HG03095 (cell line): ENCODE measurements at regions not wholly inside any gene's neighbourhood (a gene's known extent, or its start where the extent isn't known, plus 50 kb on each side); places are given as distances from the start of the nearest gene placed in this dataset.

Source experiments
- ATAC-seq: cut with Tn5 transposase; IDR thresholded peaks from one replicate; pipeline ENCODE4 v1.9.1; 2021; ENCODE audit warnings: moderate library complexity; ENCODE audit not compliant: unreplicated experiment

DNA sequence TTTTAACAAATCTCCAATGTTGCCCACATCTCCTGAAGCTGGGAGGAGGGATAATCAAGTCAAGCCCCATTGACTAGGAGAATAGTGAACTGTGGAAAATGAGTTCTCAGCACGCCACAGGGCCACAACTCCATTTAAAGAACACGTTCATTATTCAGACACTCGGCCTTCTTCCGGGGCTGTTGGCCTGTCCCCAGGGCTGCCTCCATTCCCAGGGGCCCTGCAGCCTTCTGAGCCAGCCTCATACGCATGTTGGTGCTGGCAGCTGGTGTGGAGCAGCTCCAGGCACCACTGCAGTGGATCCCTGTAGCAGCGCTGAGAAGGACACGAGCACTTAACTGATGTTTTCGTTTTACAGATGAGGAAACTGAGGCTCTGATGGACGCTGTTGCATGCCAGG, 87.5 kb upstream of the RCN1 start:
- no peak for ATAC-seq

DNA sequence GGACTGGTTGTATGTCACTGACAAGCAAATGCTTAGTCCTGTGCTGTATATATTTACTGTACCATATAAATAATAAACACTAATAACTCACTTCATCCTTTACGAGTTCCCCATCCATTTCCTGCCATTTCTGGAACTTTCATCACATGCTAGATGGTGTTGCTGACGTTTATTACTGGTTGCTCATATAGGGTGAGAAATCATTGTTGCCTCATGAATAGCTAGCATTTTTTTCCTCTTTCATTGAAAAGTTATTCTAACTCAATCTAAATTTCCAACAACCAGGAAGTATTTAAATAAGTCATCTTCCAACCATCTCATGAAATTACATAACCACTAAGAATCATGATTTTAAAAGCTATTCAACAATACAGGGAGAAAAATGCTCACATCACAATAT, 88.6 kb upstream of the RCN1 start:
- ATAC-seq: no peak

DNA sequence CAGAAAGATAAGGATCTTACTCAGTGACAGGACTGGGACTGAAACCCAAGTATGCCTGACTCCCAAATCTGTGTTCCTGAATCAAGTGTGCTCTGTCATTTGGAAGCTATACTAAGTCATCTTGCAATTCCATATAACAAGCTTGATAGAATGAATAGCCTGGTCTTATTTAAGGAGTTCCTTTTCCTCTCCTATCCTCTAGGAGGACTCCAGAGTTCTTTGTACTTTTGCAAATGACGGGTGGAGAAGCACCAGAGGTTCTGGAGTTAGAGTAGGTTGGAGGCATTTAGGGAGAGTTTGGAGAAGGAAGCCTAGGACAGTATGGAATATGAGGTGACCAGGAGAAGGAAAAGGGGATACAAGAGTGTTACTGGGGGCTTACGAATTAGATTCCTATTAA, 92.9 kb upstream of the RCN1 start:
- ATAC-seq: no peak

DNA sequence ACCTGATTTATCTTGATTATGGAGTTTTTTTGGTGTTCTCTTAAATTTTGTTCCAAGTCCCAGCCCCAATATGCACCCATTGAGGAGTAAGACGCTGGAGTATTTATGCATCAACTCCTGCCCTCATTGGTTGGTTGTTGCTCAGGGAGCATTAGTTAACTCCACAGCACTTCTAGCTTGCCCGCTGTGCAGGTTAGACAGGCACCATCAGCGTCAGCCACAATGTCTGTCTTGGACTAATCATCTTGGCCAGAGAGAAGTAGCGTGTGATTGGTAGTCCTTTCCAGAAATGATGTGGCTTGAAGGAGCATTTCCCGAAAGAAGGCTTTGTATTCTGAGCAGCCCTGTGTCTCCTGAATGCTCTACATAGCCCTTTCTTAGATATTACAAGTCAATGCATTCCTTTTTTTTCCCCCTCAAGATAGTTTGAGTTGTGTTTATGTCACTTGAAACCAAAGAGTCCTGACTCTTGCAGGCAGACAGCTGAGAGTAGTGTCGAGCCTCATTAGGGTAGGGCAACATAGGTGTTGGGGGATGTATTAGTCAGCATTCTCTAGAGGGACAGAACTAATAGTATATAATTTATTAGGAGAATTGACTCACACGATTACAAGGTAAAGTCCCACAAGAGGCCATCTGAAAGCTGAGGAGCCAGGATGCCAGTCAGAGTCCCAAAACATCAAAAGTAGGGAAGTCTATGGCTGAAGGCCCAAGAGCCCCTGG, 94.6 kb upstream of the RCN1 start:
- no peak for ATAC-seq

DNA sequence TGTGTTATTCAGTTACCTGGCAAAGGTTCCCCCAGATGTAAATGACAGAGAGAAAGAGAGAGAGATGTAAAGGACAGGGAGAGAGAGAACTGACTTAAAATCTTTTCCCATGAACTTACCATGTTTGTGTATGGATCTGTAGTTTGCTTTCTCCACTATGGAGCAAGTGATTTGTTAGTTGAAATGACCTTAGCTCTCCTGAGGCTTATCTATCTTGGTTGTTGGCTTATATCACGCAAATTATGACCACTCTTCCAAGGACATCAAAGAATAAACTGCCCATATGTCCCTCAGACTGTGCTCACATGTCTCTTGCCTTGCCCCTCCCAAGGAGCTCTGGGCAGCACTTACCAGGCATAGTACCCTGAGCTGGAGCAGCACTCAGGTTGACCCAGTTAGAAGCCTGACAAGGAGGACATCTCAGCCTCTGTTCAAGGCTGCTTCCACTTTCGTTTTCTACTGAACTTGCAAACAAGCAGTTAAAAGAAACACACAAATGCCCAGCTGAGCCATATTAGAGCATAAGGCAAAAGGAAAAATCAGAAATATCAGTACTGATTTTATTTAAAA, 95.3 kb upstream of the RCN1 start:
- peak; percentile 87 for ATAC-seq

DNA sequence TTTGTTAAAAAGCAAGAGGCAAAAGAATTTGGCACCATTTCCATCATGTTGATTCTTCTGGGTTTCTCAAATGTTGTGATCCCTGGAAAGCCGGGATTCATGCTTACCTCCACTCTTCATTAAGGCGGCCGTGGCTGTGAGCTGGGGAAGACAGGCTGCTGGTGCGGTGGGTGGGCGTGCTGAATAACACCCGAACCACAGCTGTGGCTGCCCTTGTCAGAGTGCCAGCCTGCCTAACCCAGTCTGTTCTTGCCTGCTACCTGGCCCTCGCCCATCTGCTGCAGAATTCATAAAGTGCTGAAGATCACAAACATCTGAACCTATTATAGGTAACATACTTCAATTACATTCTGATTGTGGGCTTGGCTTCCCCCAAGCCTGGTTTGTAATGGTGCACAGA, 95.8 kb upstream of the RCN1 start:
- no peak for ATAC-seq

DNA sequence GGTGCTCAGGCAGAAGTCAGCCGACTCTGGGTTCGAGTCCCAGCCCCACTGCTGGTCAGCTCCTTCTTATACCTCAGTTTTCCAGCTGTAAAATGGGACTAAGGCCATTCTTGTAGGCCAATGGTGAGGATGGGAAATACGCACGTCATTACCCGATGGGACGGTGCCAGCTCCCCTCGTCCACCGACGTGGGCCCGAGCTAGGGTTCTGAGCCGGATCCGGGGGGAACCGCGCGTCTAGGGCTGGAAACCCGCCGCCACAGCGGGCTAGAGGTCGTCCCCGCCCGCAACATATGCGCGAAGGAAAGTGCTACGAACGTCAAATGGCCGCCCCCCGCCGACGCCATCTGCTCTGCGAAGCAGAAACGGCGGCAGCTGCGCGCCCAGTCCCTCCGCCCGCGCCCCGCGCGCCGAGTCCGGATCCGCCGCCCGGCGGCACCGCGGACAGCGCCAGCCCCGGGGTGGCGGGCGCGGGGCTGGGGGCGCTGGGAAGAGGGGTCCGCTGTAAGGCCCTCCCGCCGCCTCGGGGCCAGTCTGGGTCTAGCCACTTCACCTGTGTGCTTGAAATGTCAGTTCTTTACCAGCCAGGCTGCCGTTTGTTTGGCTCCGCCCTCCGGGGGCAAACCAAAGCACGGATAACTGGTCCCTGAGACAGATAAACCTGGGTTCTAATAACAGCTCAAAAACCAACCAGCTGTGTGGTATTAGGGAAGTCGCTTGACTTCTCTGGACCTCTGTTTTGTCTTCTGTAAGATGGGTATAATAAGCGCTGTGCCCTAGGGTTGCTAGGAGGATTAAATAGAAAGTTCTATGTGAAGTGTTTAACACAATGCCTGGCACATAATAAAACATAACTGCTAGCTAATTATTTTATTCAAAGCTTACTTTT, 103.5 kb upstream of the RCN1 start:
- no peak for ATAC-seq

DNA sequence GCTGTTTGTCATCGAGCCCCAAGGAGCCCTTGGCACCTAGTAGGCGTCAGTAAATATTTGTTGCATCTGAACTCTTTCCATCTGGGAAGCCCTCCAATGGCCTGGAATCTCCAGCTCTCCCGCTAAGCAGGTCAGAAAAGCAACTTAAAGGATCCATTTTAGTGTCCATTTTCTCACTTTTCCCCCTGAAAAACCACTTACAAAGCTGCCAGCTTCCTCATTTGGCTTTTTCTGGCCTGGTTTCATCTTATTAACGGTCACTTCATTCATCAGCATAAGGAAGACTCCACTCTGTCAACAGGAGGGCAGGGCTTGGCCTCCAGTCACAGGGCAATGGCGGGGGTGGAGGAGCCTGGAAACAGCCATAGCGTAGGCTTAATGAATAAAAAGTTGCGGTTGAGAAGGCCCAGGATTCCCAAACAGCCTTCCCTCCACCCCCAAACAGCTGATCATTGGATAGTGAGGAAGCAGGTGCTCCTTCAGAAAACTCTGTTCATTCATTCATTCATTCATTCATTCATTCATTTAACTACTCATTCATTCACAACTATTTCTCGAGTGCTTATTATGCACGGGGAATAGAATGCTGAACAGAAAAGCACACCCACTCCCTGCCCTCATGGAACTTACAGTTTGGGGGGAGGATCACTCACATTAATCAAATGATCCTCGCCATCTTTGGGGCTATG, 104.5 kb upstream of the RCN1 start:
- no peak for ATAC-seq

DNA sequence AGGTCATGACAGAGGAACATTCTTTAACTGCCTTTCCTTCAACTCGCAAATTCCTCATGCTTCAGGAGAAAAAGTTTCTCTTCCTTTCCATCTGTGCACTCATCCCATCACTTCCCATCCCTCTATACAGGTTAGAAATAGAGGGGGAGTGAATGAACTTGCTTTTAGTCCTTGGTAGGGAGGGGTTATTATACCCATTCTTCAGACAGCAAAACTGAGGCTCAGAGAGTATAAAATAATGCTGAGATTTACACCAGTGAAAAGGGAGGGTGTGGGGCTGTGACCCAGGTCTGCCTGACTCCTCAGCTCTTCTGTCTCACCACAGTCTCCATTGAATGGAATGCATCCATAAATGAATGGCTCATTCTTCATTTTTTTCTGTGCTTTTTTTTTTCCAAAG, 109.4 kb upstream of the RCN1 start:
- no peak for ATAC-seq

DNA sequence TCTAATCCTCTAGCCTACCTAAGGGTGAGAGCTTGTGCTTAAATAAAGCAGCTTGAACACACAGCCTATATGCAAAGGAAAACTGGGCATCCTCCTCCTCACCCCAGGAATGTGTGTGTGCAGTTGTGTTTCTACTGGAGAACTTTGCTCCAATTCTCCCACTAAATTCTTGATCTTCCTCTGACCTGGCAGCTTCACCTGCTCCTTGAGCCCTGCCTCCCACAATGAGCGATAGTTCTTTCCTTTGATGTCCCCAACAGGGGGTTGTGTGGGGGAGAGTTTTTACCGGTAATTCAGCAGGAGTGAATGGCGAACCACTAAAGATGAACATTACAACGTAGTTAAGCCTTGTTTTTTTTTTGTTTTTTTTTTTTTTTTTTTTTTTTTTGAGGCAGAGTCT, 113.5 kb upstream of the RCN1 start:
- no peak for ATAC-seq

DNA sequence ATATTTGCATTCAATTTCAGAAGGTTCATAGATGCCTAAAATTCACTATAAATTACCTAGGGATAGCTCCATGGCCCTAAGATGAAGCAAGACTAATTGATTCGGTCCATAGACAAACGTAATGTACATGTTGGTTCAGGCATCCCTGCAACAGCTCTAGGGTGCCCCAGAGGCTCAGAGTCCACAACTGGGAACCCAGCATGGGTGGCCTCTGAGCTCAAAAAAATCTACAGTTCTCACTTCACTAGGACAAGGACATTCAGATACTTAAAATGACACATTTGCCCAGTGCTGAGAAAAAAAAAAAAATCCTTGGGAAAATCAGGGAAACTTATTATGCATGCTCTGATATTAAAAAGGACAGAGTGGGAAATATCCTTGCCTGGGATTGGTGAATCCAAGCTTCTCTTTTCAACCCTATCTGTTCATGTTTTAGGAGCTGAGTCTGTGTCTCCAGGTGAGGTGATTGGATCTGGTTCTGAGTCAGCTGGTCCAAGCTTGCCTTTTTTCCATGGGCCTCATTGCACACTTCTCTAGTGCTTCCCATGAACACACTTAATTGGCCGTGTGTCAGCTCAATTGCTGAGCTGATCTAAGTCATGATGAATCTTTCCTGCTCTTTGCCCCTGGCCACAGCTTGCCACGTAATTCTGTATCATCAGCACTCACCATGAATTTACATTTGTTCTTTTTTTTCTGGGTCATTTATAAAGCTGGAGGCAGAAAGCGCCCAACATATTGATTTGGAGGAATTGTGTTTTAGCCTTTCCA, 116.3 kb upstream of the RCN1 start:
- ATAC-seq: no peak

DNA sequence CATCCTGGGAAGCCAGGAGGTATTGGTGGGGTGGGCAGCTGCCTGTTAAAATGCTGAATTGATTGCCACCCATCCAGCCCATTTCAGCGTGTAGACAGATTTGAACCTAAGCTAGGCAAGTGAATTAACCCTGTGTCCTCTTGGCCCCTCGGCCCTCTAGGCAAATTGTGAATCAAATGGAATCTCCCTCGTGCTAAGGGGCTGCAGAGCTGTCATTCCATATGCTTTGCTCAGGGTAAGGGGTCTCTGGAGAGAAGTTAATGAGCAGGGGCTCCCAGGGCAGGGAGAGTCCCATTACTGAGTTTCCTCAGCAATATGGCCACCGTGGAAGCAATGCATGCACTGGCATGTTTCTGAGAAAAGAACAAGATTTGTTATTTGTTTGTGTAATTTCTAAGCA, 117.7 kb upstream of the RCN1 start:
- no peak for ATAC-seq

DNA sequence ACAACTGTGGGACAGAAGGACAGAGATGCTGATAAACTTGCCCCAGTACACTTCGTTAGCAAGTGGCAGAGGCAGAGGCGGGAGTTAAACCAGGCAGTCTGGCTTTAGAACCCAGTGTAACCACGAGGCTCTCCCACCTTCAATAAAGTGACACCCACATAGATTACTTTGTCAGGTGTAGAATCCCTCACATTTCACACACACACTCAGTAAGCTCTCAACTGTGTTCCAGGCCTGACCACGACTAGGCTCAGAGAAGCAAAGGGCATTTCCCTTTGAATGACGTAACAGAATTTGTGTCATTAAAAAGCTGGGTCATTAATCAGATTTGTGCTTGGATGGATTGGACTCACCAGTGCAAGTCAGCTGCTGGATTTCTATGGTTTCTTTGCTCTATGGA, 118.3 kb upstream of the RCN1 start:
- no peak for ATAC-seq

DNA sequence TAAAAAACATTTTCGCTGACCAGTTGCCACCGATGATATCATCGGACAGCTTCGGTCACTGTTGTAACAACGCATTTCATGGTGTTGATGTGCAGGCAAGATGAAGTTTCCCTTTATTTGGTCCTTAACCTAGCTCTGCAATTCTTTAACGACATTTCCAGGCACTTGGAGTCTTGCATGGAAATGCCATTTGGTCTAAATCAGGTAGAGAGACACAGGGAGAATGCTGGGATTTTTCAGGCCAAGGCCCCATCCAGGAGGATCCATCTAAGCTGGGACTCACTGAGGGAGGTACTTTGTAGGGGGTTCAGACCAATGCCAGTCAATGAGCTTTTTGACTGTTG, 121.5 kb upstream of the RCN1 start:
- no peak for ATAC-seq

DNA sequence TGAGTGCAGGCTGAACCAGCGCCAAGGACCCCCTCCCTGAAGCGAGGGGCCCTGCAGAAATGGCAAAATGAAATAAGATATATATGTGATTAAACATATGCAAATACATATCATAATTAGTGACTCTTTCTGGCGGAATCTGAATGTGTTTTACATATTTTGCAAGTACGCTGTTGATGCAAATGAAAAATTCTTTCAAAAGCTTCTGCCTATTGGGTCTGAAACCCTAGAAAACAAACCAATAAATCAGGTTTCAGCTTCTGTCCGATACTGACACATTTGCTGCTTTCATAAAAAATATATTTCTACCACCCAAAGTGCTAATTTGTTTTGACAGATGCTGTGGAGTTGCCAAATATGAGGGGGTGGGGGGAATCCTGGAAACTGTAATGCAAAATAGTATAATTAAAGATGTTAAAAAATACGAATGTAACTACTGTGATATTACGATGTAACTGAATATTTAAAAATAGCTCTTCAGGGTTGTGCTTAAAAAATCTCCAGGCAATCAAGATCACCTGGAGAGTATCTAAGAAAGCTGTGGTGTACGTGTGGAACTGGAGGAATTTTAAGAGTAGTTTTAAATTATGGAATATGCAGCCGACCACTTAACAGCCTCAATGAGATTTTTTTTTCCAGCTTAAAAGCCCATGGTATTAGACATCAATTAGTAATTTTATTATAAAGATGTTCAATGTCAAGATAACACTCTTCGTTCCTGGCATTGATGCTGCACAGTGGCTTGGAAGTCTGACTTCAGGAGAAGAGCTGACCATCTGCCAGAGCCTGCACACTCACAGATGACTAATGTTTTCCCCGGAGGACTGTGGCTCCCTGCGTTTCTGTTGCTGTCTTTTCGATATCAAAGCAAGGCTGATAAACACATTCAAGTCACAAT, 122.2 kb upstream of the RCN1 start:
- ATAC-seq: no peak

DNA sequence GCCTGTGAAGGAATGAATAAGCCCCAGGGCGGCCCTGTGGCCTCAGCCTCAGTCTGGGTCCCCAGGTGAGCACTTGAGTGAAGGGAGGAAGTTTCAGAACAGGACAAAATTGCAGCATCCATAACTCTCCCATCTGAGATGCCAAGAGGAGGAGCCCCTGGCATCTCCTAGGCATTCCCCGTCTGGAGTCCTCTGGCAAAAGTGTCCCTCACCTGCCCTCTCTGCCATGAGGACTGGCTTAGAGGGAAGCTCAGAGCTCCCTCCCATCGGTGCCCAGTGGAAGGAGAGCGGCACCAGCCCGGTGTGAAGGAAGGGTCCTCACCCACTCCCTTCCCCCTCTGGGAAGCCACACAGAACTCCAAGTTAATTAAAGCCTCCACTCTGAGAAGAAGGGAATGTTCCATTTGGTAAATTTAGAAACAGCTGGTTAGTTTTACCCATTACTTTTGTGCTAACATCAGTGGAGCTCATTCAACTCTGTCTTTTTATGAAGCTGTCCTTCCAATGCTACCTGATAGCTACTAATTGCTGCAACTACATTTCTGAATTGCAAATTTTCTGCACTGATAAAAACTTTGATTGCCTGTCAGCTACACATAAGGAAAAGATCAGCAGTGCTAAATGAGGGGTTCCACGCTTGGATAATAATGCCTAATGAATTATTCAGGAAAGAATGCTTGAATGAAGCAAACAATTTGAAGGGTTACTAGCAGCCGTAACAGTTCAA, 123.3 kb upstream of the RCN1 start:
- no peak for ATAC-seq

DNA sequence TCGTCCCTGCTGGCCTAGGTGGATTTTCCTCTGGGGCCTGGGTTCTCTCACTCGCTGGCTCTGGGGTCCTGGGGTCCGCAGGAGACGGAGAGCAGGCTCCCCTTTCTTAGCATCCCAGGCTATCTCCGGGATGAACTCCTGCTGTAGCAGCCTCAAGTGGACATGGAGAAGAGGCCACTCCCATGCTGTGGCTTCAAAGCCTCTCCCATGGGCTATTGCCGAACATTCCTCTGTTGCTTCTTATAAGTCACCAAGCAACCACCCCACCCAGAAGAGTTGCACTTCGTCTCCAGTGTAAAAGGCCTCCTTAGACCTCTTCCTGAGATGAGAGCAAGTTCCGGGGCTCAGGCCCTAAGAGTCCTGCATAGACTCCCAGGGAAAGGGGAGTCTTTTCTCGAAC, 124.0 kb upstream of the RCN1 start:
- ATAC-seq: no peak

DNA sequence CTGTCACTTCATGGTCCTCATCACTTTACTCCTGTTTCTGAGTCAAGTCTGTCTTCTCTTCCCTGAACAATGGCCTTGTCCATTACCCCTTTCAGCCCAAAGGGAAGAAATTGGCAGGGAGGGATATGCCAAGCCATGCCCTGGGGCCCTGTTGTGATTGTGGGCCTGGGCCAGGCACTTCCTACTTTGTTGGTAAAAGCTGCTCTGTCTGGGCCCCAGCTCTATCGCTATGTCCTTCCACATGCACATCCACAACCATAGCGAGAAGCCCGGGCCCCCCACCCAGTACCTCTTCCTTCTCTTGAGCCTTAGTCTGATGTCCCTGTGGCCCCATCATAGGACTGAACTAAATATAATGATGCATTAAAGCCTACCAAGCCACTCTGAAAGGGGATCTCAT, 126.7 kb upstream of the RCN1 start:
- ATAC-seq: no peak

DNA sequence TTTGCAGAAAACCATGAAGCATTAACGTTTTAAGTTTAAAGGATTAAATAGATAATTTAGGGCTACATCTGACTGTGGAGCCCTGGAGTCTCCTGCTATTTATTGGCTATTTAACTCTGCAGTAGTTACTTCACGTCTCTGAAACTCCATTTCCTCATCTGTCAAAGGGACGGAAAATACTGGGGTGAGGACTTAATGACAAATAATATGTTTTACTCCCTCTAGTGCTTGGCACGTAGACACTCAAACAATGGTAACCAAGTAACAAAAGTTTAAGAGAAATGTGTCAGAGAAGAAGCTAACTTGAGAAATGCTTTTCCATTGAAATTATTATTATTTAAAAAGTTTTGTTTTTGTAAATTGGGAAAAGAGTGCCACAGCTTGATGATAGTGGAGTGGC, 130.7 kb upstream of the RCN1 start:
- no peak for ATAC-seq
